Activated CD4-positive, alpha-beta T cell treated with anti-CD3 and anti-CD28 coated beads, Interleukin-2, Interleukin-6, amounts not matched to agents 100 ng/mL and 50 ng/mL, durations not matched to agents 16 hours and 8 hours (primary cell): ENCODE measurements at regions not wholly inside any gene's neighbourhood (a gene's known extent, or its start where the extent isn't known, plus 50 kb on each side); places are given as distances from the start of the nearest gene placed in this dataset.

Experiments used
- DNase-seq: peaks from one replicate; pipeline ENCODE4 v3.0.0-alpha.2; 2020

DNA sequence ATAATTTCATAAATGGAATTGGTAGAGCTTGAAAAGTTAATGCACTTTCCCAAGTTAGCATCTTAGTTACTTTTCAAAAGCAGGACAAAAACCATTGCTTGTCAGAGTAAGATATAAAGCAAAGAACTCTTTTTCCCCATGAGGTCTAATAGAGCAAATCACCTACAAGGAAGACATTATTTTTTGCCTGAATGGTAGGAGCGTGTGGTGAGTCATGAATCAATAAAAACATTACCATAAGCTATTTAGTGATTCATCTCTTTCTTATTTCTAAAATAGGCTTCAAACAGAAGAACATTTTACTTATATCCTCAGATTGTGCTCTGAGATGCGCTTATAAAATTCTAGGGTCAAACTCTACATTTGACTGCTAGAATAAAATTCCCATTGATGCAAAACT lies 109.4 kb upstream of the GPRIN3 start:
- no peak for DNase-seq

DNA sequence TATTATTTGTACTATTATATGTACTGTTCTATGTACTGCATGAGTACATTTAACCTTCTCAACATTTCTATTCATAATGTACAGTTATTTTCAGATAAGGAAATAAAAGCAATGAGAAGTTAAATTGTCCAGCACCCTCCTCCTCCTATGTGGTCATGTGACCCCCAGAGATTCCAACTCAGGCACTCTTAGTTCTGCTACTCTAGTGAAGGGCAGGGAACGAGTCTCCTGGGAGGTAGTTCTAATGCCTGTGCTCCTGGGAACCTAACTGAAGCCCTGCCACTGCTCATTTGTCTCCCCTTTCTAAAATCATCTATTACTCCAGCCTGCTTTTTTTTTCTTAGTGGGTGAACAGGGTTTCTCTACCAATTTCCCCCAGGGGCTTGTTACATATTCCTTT lies 105.9 kb upstream of the GPRIN3 start:
- DNase-seq, result no peak

DNA sequence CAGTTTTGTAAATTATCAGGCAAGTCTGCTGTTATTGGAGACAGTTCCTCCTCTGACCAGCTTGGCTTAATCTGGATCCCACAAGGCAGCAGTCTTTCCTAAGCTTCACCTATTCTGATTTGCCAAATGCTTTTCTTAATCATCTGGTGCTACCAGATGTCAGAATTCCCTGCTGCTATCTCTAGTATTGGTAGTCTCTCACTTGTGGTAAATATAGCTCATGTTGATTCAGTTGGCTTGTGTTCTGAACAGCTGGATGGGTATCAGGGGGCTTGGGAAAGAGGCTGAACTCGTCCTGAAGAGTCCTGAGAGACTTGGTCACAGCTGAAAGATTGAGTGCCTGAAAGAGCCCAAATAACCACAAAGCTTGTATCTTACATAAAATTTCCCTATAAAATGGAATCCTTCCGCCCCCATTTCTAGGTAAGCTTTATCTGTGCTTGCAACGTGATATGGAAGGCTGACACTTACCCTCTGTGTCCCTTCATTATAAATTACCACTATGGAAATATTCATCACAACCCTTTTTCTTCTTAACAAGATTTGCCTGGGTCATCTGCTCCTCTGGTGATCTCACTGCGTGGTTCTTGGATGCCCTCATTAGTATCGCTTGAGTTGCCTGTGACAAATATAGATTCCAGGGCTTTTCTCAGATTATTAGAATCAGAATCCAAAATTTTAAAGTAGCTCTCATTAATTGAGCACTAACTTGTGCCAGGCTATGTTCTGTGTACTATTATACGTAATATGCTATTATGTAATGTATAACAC lies 104.1 kb upstream of the GPRIN3 start:
- no peak for DNase-seq

DNA sequence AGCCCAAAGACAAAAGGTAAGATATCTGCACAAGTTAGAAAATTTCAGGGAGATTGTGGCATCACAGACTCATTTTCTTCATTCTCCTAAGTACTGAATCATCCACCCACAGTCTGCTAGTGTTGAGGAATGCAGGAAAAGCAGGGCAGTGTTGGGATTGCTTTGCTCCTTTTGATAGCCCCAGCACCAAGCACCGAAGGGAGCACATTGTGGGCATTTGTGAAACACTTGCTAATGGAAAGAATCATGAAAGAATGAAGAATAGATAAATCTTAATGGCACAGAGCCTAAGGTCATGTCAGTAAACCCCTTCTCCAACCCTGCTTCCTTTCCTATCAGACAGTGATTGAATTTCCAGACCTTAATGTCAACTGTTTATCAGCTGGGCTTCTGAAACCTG lies 103.1 kb upstream of the GPRIN3 start:
- DNase-seq, result no peak

DNA sequence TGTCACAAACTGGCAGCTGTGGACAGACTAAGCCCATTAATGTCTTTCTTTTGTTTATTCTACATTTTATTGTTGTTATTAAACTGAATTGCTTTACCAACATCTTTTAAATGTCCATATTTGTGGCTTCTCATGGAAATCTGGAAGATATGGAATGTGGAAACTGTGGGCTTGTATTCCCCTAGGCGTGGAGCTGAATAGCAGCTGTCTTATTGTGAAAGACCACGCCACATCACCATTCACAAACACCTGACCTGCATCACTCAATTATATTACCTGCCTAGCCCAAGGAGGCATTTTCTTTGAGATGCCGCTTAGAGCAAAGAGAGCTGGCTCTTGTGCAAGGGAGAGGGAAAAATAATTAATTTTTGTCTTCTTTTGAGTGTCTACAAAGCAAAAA lies 96.9 kb upstream of the GPRIN3 start:
- DNase-seq, result no peak

DNA sequence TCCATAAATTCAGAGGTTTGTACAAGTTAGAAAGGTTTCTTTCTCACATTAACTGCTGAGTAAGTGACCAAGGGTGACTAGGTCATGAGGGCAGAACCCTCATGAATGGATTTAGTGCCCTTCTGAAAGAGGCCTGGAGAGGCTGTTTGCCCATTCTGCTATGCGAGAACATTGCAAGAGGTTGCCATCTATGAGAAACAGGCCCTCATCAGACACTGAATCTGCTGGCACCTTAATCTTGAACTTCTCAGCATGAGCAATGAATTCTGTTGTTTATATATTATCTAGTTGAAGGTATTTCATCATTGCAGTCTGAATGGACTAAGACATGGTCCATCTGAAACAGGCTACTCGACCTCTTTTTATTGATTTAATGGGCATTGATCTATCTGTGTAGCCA lies 96.2 kb upstream of the GPRIN3 start:
- no peak for DNase-seq

DNA sequence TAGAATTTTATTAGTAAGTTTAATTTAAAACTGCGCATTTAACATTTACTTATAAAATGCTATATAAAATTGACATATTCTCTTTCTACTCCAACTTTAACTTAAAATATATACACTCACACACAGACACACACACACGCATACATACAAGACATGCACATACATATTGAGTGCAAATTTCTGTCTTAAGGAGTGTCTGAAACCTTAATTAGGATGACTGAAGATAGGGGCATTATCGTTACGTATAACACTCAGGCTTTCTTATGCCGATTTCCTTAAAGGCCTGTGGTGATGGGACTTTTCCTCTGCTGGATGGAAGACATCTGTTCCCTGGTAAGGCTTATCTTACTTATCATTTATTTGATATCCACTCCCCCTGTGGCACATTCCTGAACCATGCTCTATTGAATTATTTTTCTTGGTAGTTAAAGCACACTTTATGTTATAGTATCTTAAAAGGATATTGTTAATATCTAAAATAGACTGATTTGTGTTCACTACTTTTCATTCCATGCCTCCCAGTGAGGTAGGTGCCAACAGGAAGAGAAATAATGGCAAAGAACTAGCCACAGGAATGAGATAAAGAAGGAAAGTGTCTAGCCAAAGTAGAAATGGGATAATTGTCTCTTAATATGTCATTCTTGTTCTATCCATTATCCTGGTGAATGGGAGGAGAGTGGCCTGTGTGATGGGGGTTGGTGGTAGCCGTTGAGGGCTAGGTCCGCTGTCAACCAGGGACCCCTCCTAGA lies 92.9 kb upstream of the GPRIN3 start:
- DNase-seq, result no peak

DNA sequence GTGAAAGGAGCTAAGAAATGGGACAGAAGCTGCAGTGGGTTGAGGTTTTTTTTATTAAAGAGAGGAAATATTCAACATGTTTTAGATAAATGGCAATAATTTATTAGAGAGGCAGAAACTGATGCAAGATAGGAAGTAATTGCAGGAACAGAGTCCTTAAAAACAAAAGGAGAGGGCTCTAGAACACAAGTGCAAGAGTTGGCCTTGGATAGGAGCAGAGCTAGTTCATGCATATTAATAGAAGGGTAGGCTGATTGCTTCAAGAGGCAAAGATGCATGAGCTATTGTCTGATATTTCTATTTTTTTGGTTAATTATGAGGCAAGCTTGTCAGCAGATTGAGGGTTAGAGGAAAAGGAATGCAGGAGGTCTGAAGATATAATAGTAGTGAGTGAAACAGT lies 91.0 kb upstream of the GPRIN3 start:
- DNase-seq, result no peak

DNA sequence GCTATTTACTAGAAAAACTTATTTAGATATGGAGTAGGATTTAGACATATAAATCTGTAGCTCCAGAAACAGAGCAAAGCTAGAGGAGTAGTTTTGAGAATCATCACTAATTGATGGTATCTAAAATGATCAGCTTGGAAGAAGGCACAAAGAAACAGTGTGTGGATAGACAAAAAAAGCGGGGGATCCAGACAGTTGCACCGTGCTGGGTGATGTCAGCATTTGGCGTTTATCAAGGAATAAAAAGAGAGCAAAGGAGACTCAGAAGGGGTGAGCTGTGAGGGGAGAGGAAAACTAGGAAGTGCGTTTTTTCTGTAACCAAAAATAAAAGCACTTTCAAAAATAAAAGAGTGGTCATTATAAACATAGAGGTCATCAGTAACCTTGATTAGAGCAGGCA lies 90.5 kb upstream of the GPRIN3 start:
- DNase-seq, result no peak

DNA sequence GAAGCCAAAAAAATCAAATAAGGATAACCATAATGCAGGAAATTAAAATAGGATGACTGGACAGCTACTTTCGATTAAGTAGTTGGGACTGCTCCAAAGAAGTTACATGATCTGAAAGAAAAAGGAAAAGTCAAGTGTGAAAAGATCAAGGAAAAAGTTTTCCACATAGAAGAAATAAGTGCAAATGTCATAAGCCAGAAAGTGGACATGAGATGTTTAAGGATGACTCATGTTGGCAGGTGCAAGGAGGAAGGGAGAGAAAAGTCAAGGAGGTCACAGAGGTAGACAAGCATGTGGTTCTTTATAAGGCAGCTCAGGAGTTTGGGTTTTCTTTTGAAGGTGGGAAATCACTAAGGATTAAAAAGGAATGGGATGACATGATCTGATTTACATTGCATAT lies 89.8 kb upstream of the GPRIN3 start:
- no peak for DNase-seq

DNA sequence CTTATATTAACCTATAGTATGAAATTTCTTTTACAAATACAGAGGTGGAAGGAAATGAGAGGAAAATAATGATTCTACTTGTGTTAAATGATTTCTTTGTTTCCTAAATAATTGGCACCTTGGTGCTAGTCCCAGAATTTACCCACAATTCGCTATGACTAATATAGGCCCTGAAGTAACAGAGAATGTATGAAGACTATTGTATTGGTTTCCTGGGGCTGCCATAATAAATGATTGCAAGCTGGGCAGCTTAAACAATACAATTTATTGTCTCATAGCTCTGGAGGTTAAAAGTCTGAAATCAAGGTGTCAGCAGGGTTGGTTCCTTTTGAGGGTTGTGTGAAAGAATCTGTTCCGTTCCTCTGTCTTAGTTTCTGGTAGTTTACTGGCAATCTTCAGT lies 74.8 kb upstream of the GPRIN3 start:
- DNase-seq, result no peak

DNA sequence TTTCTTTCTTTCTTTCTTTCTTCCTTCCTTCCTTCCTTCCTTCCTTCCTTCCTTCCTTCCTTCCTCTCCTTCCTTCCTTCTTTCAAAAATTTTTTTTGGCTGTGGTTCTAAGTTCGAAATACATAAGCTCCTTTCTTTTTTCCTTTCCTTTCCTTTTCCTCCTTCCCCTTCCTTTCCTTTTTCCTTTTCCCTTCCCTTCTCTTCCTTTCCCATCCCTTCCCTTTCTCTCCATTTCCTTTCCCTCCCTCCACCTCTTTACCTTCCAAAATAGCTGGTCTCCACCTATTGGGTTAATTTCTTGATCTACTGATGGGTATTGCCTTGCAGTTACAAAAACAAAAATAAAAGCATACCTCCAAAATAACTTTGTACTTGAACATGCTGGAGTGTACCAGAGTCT lies 73.4 kb upstream of the GPRIN3 start:
- DNase-seq, result no peak

DNA sequence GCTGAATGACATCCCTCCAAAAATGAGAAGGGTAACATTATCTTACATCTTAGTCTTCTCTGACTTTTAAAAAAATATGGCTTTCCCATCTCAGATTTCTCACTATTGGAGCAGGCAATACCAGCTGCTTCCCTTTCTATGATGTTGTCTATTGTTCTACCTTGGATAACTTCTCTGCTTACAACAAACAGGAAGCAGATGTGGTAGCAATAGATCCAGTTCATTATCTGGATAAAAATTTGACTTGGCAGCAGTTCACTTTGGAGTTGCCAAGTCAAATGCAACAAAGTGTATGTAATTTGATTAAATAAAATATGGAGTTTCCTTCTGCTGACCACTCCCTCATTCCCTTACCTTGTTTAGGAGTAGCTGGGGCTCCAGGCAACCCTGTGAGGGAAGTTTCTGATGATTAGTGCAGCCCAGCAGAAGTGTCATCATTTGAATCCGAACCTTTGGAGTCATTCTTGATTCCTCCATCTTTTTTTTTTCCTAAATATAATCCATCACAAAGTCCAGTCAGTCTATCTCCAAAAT lies 72.0 kb upstream of the GPRIN3 start:
- no peak for DNase-seq

DNA sequence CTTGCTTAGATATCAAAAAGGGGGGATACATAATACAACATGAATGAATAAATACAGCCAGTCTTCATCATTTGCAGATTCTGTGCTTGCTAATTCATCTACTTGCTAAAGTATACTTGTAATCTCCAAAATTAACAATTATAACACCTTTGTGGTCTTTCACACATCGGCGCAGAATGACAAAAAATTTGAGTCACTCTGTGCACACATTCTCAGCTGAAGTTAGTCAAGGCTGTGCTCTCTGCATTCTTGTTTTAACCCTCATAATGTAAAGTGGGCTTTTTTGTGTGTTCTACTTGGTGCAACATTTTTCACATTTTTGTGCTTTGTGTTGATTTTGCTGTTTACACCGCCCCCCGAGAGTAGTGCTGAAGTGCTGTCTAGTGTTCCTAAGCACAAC lies 65.8 kb upstream of the GPRIN3 start:
- DNase-seq, result peak; percentile 51

DNA sequence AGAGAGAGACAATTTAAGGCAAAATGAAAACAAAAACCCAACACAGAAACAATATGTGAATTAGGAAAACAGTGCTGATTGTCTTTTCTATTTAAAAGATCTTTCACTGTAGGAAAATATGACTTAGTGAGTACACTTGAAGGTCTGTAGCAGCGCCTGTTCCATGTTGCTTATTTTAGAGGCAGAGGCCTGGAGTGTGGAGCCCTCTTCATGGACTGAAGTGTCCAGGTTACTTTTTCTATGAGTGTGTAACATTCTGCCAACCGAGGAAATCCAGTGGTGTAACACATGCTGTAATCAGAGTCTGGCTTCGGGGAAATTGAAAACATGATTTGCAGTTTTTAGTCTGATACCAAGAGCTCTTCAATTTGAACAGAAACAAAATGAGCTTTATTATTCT lies 64.0 kb upstream of the GPRIN3 start:
- no peak for DNase-seq

DNA sequence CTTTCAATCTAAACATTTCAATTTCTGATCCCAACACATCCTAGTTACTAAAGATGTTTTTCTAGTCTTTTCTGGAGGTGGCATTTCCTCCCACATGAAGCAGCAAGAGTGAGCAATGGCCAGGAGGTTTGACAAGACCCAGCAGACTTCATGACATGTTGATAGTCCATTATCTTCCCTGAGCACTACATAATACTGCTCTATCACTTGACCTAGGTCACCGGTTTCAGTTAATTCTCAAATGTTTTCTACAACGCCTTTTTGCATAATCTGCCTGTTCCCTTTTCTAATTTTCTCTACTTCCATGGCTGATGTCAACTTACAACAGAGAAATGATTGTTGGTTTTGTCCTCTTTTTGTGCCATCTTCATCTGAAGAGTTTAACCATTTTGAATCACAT lies 62.0 kb upstream of the GPRIN3 start:
- DNase-seq, result no peak

DNA sequence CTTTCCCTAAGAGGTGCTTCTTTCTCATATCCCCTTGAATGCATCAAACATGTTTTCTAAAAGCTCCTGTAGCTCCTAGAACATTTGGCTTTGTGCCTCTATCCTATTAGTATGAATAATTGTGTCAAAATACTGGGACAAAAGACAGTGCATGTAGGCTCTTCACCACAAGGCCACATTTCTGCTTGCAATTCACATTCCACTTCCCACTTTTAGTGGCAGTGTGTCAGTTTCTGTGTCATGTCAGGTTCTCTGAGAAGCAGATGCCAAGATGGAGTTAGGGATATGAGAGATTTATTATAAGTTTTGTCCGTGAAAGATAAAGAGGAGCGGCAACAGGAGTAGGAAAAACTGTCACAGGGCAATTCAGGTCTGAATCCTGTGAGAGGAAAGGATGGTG lies 61.3 kb upstream of the GPRIN3 start:
- no peak for DNase-seq

DNA sequence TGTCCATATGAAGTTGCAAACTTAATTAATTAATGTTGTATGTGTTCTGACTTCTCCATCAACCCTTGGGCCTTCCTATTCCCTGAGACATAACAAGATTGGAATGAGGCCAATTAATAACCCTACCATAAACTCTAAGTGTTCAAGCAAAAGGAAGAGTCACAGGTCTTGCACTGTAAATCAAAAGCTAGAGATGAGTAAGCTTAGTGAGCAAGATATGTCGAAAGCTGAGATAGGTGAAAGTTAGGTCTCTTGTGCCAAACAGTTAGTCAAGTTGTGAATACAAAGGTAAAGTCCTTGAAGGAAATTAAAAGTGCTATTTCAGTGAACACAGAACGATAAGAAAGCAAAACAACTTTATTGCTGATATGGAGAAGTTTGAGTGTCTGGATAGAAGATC lies 58.2 kb upstream of the GPRIN3 start:
- peak; percentile 74 for DNase-seq

DNA sequence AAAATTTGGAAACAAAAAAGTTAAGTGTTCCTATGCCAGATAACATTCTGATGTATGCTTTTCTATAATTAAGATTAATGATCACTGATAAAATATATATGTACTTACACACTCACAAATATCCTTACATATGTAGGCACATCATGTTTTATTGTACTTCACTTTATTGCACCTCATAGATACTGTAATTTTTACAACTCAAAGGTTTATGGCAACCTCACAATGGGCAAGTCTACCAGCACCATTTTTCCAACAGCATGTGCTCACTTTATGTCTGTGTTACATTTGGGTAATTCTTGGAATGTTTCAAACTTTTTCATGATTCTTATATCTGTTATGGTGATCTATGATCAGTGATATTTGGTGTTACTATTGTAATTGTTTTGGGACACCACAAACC lies 57.8 kb upstream of the GPRIN3 start:
- no peak for DNase-seq

DNA sequence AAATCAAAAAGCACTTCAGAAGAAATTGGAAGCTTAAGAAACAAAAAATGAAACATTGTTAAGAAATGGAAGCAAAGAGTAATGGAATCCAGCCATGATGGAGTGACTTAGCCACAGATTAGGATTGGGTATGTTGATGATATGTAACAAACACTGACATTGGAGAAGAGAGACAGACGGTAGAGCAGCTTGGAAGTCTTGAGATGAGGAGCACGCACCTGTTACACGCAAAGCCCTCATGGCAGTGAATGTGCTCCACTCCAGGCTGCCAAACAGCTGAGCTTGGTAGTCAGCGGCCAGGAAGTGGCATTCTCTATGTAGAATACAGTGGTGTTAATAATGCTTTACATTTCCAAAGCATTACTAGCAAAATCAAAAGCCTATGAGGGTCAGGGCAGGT lies 56.9 kb upstream of the GPRIN3 start:
- no peak for DNase-seq

DNA sequence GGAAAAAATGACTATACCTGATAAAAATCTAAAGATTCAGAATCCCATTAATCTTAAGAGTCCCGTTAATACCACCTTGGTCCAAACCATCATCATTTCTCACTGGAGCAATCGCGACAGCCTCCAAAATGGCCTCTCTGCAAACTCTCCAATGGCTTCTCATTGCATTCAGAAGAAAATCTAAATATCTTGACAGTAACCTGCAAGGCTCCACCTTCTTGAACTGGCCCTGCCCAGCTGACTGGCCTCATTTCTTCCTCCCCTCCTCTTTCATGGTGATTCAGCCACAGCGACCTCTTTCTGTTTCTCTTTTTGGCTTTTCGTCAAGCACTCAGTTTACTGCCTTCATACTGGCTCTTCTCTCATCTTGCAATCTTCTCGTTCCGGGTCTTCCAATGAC lies 56.2 kb upstream of the GPRIN3 start:
- DNase-seq, result no peak

DNA sequence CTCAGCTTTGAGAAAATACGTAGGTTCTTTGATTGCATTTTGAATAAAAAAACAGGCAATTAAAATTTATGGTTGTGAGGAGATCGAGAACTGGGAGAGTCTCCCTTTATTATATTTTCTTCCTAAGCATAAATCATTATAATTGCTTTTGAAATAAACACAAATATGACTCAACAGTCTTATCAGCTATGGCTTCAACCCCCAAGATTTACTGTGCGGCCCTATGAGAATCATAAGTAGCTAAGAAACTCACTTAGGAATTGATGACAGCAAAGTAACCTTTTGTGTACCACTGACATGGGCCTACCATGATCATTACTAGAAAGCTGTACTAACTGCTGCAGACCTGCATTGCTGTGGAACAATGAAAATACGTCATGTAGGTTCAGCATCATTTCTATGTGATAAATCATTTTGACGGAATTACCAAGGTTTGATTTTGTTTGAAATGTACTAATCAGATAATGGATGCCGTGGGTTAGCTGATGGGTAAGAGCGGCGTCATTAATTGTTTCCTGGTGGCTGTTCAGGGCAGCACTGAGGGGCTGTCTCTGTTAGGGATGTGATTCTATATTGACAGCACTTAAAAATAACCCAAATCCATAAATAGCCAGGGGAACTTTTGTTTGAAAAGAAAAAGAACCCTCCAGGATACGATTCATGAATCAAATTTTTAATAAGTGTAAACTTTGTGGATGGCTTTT lies 51.5 kb upstream of the GPRIN3 start:
- no peak for DNase-seq

DNA sequence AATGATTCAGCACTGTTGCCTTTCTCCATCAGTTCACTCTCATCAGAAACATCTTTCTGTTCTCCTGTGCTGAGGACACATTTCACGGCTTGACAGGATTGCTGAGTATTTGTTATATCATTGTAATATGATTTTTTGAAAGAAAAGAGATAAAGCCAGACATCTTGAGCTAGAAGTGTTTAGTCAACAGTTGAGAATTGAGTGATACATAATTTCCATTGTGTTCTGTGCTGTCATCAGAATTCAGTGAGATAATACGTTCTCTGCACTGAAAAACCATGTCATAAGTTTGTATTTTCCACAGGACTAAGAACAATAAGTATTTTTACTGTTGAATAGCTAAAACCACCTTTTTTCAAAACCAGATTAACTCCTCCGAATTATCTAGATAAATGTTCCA lies 50.2 kb upstream of the GPRIN3 start:
- DNase-seq, result no peak
